Upper lobe of left lung (tissue), 6 donors: ENCODE measurements at regions not wholly inside any gene's neighbourhood (a gene's known extent, or its start where the extent isn't known, plus 50 kb on each side); places are given as distances from the start of the nearest gene placed in this dataset.

Experiments
- ATAC-seq, 2 donors: fragments of 200-7000 bp; cut with Tn5 transposase; one replicate each; pipeline ENCODE4 v1.9.1; 2022; ENCODE audit warnings: mild to moderate bottlenecking in 2 of 2, moderate library complexity in 2 of 2; ENCODE audit not compliant: low FRiP score in 2 of 2
- DNase-seq, 2 donors: peaks; one replicate each; pipeline ENCODE4 v3.0.0-alpha.2; 2019 to 2020
- H3K27ac ChIP-seq, 4 donors: fragments of 200-600 bp; sonication (generic); one replicate each; pipeline ENCODE4 v1.5.1; 2016 to 2019
- H3K27me3 ChIP-seq, 4 donors: fragments of 200-600 bp; sonication (generic); one replicate each; pipeline ENCODE4 v1.5.1; 2017 to 2019
- H3K36me3 ChIP-seq, 4 donors: fragments of 200-600 bp; sonication (generic); one replicate each; pipeline ENCODE4 v1.5.1; 2016 to 2019
- H3K4me1 ChIP-seq, 4 donors: fragments of 200-600 bp; sonication (generic); one replicate each; pipeline ENCODE4 v1.5.1; 2018 to 2019
- H3K4me3 ChIP-seq, 4 donors: fragments of 200-600 bp; sonication (generic); one replicate each; pipeline ENCODE4 v1.5.1; 2017 to 2019; ENCODE audit warnings: mild to moderate bottlenecking in 2 of 4, moderate library complexity in 1 of 4
- H3K9me3 ChIP-seq, 4 donors: fragments of 200-600 bp; sonication (generic); one replicate each; pipeline ENCODE4 v1.5.1; 2018 to 2019
- CTCF ChIP-seq, 6 experiments: fragments of 450-650 bp in 4 of 6; fragments of 200-600 bp in 2 of 6; sonication (generic) in 2 of 6; IDR thresholded peaks; one replicate each; pipeline ENCODE4 v1.5.1; 2016 to 2019; ENCODE audit warnings: antibody characterized with exemption in 6 of 6
- EP300 ChIP-seq, 4 donors: sonication (generic); formaldehyde crosslinking; IDR thresholded peaks; one replicate each; pipeline ENCODE4 v1.5.1; 2017; ENCODE audit warnings: antibody characterized with exemption in 4 of 4, control low read depth in 2 of 4
- POLR2A ChIP-seq, 4 donors: fragments of 450-650 bp; IDR thresholded peaks; one replicate each; pipeline ENCODE4 v1.5.1; 2016 to 2017; ENCODE audit warnings: antibody characterized with exemption in 4 of 4, mild to moderate bottlenecking in 2 of 4
- POLR2AphosphoS5 ChIP-seq, 2 donors: sonication (generic); formaldehyde crosslinking; IDR thresholded peaks; one replicate each; pipeline ENCODE4 v1.5.1; 2017; ENCODE audit warnings: antibody characterized with exemption in 2 of 2
- WGBS, 2 donors: methylation state at CpG; one replicate each; pipeline ENCODE4 v1.1.5; 2017 to 2018; 5-methylcytosine and 5-hydroxymethylcytosine counted together
- donor health status: DM: no; HTN: no; CAD: no; lungs with moderate emphysema.
- donor health status: DM: no; HTN: yes; CAD: no; lungs with severe emphysema.

GRCh38 chr2:180720829-180721228 lies 259.6 kb upstream of the UBE2E3 start:
- Histone ChIP-seq H3K27me3 (no peaks in the 10 kb centered on the region), H3K9me3 (no peaks in the 10 kb centered on the region), H3K36me3 (no peaks in the 10 kb centered on the region), H3K27ac (no peak overlapping the region), H3K4me3 (no peak overlapping the region), H3K4me1 (no peaks in the 10 kb centered on the region)
- TF ChIP-seq EP300 (IDR thresholded peaks at IDR 0.05), result no peak
- no peak for TF ChIP-seq CTCF (IDR thresholded peaks at IDR 0.05)
- TF ChIP-seq POLR2AphosphoS5 (IDR thresholded peaks at IDR 0.05), result no peak
- no peak for TF ChIP-seq POLR2A (IDR thresholded peaks at IDR 0.05)
- WGBS, 2 donors, result 71 to 73% methylated on average over 1 of the region's 1 CpG
- no peak for DNase-seq
- no peak for ATAC-seq

GRCh38 chr2:180717588-180717987 lies 262.8 kb upstream of the UBE2E3 start:
- TF ChIP-seq CTCF (IDR thresholded peaks at IDR 0.05) (no peak), EP300 (IDR thresholded peaks at IDR 0.05) (no peak), POLR2A (IDR thresholded peaks at IDR 0.05) (no peak), POLR2AphosphoS5 (IDR thresholded peaks at IDR 0.05) (no peak)
- ATAC-seq (no peak), DNase-seq (no peak)
- no peak overlapping the region for H3K4me3 ChIP-seq
- WGBS, 2 donors, result 69 to 83% methylated on average over 3 of the region's 3 CpGs
- H3K27me3 ChIP-seq, result no peaks in the 10 kb centered on the region
- H3K27ac ChIP-seq, result no peak overlapping the region
- no peaks in the 10 kb centered on the region for H3K9me3 ChIP-seq
- no peaks in the 10 kb centered on the region for H3K36me3 ChIP-seq
- no peaks in the 10 kb centered on the region for H3K4me1 ChIP-seq

GRCh38 chr2:180716186-180717180 lies 263.9 kb upstream of the UBE2E3 start:
- Histone ChIP-seq H3K36me3 (no peaks in the 10 kb centered on the region), H3K4me3 (no peak overlapping the region), H3K9me3 (no peaks in the 10 kb centered on the region), H3K4me1 (no peaks in the 10 kb centered on the region), H3K27me3 (no peaks in the 10 kb centered on the region), H3K27ac (no peak overlapping the region)
- WGBS, 2 donors, result 78 to 87% methylated on average over 4 of the region's 4 CpGs
- TF ChIP-seq CTCF (IDR thresholded peaks at IDR 0.05), result no peak
- TF ChIP-seq POLR2AphosphoS5 (IDR thresholded peaks at IDR 0.05), result no peak
- no peak for DNase-seq
- ATAC-seq, result no peak

GRCh38 chr2:180715044-180715443 lies 265.4 kb upstream of the UBE2E3 start:
- DNase-seq (no peak), ATAC-seq (no peak)
- Histone ChIP-seq H3K4me1 (no peaks in the 10 kb centered on the region), H3K27me3 (no peaks in the 10 kb centered on the region), H3K4me3 (no peak overlapping the region), H3K9me3 (no peaks in the 10 kb centered on the region), H3K36me3 (no peaks in the 10 kb centered on the region), H3K27ac (no peak overlapping the region)
- 29 to 62% methylated on average over 1 of the region's 1 CpG for WGBS, 2 donors
- TF ChIP-seq POLR2A (IDR thresholded peaks at IDR 0.05) (no peak), CTCF (IDR thresholded peaks at IDR 0.05) (no peak), EP300 (IDR thresholded peaks at IDR 0.05) (no peak), POLR2AphosphoS5 (IDR thresholded peaks at IDR 0.05) (no peak)
